ENCODE measurements at regions not wholly inside any gene's neighbourhood (a gene's known extent, or its start where the extent isn't known, plus 50 kb on each side); places are given as distances from the start of the nearest gene placed in this dataset.

DNA sequence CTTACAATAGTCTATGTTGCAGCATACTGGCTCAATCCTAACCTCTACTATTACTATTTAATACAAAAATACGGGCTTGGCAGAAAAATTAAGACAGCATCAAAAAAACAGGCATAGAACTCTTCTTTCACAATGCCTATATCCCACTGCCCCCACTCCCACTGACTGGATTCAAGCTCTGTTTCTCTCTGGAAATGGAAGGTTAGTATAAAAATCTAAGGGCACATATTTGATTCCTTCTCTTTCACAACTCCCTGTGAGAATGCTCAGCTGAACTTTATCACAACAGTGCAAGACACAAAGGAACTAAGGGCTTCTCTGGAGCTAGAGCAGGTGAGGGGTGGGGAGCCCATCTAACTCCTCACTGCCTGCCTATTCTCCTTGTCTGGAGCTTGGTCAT is 258.4 kb upstream of the FAM83B start:
- H3K23ac ChIP-seq (ENCODE audit: insufficient read length, low read depth, low read length) = no peak overlapping the region
- no peaks in the 10 kb centered on the region for H3K9me3 ChIP-seq (ENCODE audit: control insufficient read depth, low read depth, low read length)
- H2BK15ac ChIP-seq (ENCODE audit: low read depth, low read length) = no peak overlapping the region
- H2AK5ac ChIP-seq (ENCODE audit: insufficient read length, low read length) = no peak overlapping the region
- no peak overlapping the region for H3K4me2 ChIP-seq (ENCODE audit: insufficient read depth, insufficient read length, low read length)
- no peak overlapping the region for H4K91ac ChIP-seq (ENCODE audit: insufficient read length, low read depth, low read length)
- no peaks in the 10 kb centered on the region for H3K4me1 Mint-ChIP-seq
- no CpG with 5 or more reads among the region's 1 CpG for WGBS (ENCODE audit: extremely low coverage, insufficient read length, low lambda C conversion rate)
- no peak overlapping the region for H4K8ac ChIP-seq (replicated peaks; ENCODE audit: insufficient read length, low read depth, low read length)
- H3T11ph ChIP-seq (ENCODE audit: low read length) = no peak overlapping the region
- H2BK12ac ChIP-seq (ENCODE audit: insufficient read length, low read depth, low read length) = no peak overlapping the region
- no peaks in the 10 kb centered on the region for H3K4me1 ChIP-seq (ENCODE audit: insufficient read depth, low read length)
- no peaks in the 10 kb centered on the region for H4K20me1 ChIP-seq (ENCODE audit: control insufficient read depth, insufficient read depth, insufficient read length)
- DNase-seq = no peak
- TF ChIP-seq, protein P1, sequence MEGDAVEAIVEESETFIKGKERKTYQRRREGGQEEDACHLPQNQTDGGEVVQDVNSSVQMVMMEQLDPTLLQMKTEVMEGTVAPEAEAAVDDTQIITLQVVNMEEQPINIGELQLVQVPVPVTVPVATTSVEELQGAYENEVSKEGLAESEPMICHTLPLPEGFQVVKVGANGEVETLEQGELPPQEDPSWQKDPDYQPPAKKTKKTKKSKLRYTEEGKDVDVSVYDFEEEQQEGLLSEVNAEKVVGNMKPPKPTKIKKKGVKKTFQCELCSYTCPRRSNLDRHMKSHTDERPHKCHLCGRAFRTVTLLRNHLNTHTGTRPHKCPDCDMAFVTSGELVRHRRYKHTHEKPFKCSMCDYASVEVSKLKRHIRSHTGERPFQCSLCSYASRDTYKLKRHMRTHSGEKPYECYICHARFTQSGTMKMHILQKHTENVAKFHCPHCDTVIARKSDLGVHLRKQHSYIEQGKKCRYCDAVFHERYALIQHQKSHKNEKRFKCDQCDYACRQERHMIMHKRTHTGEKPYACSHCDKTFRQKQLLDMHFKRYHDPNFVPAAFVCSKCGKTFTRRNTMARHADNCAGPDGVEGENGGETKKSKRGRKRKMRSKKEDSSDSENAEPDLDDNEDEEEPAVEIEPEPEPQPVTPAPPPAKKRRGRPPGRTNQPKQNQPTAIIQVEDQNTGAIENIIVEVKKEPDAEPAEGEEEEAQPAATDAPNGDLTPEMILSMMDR (conservative IDR thresholded peaks at IDR 0.05) = no peak
- H3K4me3 Mint-ChIP-seq = no peak overlapping the region
- no peak overlapping the region for H3K14ac ChIP-seq (ENCODE audit: insufficient read depth, low read length)
- H3K56ac ChIP-seq (ENCODE audit: insufficient read length, low read depth, low read length) = no peak overlapping the region
- no peak overlapping the region for H3K18ac ChIP-seq (ENCODE audit: insufficient read length, low read depth, low read length)
- no peaks in the 10 kb centered on the region for H3K79me1 ChIP-seq (ENCODE audit: insufficient read depth, low read depth, low read length, poor library complexity, severe bottlenecking)
- H4K5ac ChIP-seq (ENCODE audit: insufficient read length, low read depth, low read length) = no peak overlapping the region
- H2AFZ ChIP-seq (ENCODE audit: low read length) = no peak overlapping the region
- no peaks in the 10 kb centered on the region for H3K27me3 ChIP-seq (ENCODE audit: insufficient read depth, low read length)
- peaks cover 3 to 4% of the 10 kb centered on the region in 2 experiments; a peak in 3 of 5 replicates for H3K9me3 Mint-ChIP-seq
- no peak overlapping the region for H3K9ac ChIP-seq (ENCODE audit: extremely low read depth, insufficient read length, low read length)
- H3K36me3 Mint-ChIP-seq (ENCODE audit: insufficient read depth in 1 of 3, low read depth in 3 of 3) = peaks cover 0 to 7% (median 4%) of the 10 kb centered on the region in 3 experiments; a peak in 1 of 7 replicates
- H3K27ac Mint-ChIP-seq = no peak overlapping the region
- H3K4ac ChIP-seq (ENCODE audit: low read depth, low read length) = no peak overlapping the region
- no peaks in the 10 kb centered on the region for H3K27me3 Mint-ChIP-seq (ENCODE audit: low read depth)
- H2BK5ac ChIP-seq (ENCODE audit: insufficient read length, low read length) = no peak overlapping the region
- H3K27ac ChIP-seq (ENCODE audit: insufficient read length, low read depth, low read length) = no peak overlapping the region
- no peak overlapping the region for H2BK120ac ChIP-seq (ENCODE audit: low read depth, low read length, poor library complexity, severe bottlenecking)
- no peaks in the 10 kb centered on the region for H3K79me2 ChIP-seq (ENCODE audit: insufficient read depth, low read length)
- no peaks in the 10 kb centered on the region for H3K23me2 ChIP-seq (ENCODE audit: insufficient read length, low read depth, low read length, poor library complexity, severe bottlenecking)
- H2BK20ac ChIP-seq (ENCODE audit: low read depth, low read length, poor library complexity, severe bottlenecking) = no peak overlapping the region

Measured in H9 (cell line).